ENCODE measurements at regions not wholly inside any gene's neighbourhood (a gene's known extent, or its start where the extent isn't known, plus 50 kb on each side); places are given as distances from the start of the nearest gene placed in this dataset.

GRCh38 chr2:226217191-226217590, 582.4 kb downstream of the IRS1 start:
- DNase-seq: no peak

- DNase-seq: no peak
Observed at GRCh38 chr2:226216575-226216974, 583.0 kb downstream of the IRS1 start.

GRCh38 chr2:226215902-226216503, 583.6 kb downstream of the IRS1 start:
- DNase-seq: peak in 31 of 58 donors; percentile 0 to 38 (median 8)

- DNase-seq: no peak
Observed at GRCh38 chr2:226213717-226214116, 585.9 kb downstream of the IRS1 start.

GRCh38 chr2:226211439-226211838, 588.2 kb downstream of the IRS1 start:
- DNase-seq: no peak

GRCh38 chr2:226208726-226209125, 590.9 kb downstream of the IRS1 start:
- DNase-seq: no peak

GRCh38 chr2:226207671-226208070, 591.9 kb downstream of the IRS1 start:
- DNase-seq: no peak

- DNase-seq: no peak
Observed at GRCh38 chr2:226199555-226199954, 600.1 kb downstream of the IRS1 start.

- DNase-seq: no peak
Observed at GRCh38 chr2:226198956-226199355, 600.7 kb downstream of the IRS1 start.

GRCh38 chr2:226190479-226191252, 609.0 kb downstream of the IRS1 start:
- DNase-seq: no peak

GRCh38 chr2:226189061-226189460, 610.6 kb downstream of the IRS1 start:
- no peak for DNase-seq

GRCh38 chr2:226187616-226188015, 612.0 kb downstream of the IRS1 start:
- no peak for DNase-seq

GRCh38 chr2:226187156-226187555, 612.5 kb downstream of the IRS1 start:
- DNase-seq: no peak

- DNase-seq: no peak
Observed at GRCh38 chr2:226185616-226186211, 613.9 kb downstream of the IRS1 start.

- no peak for DNase-seq
Observed at GRCh38 chr2:226184940-226185615, 614.5 kb downstream of the IRS1 start.

- no peak for DNase-seq
Observed at GRCh38 chr2:226184540-226184939, 615.1 kb downstream of the IRS1 start.

GRCh38 chr2:226183550-226183949, 616.1 kb downstream of the IRS1 start:
- no peak for DNase-seq

- no peak for DNase-seq
Observed at GRCh38 chr2:226183033-226183432, 616.6 kb downstream of the IRS1 start.

GRCh38 chr2:226181909-226182308, 617.7 kb downstream of the IRS1 start:
- no peak for DNase-seq

- DNase-seq: no peak
Observed at GRCh38 chr2:226180281-226180884, 619.2 kb downstream of the IRS1 start.

GRCh38 chr2:226179010-226179409, 620.6 kb downstream of the IRS1 start:
- no peak for DNase-seq

Data from anterior cingulate cortex (tissue), 58 donors.